B cell (primary cell): ENCODE measurements at regions not wholly inside any gene's neighbourhood (a gene's known extent, or its start where the extent isn't known, plus 50 kb on each side); places are given as distances from the start of the nearest gene placed in this dataset.

Source experiments
- ATAC-seq: fragments of 200-7000 bp; cut with Tn5 transposase; one replicate; pipeline ENCODE4 v1.10.0; 2021; ENCODE audit warnings: low read depth, mild to moderate bottlenecking, moderate number of reproducible peaks, moderate library complexity
- CTCF ChIA-PET: fragments of 350-600 bp; sonication (Branson Sonifier 250); formaldehyde crosslinking; loops from one replicate; lab custom pipeline; 2021; ENCODE audit warnings: antibody characterized with exemption, inconsistent platforms; lab: Charles Lee
- POLR2A ChIA-PET: fragments of 350-600 bp; sonication (Branson Sonifier 250); formaldehyde crosslinking; loops from one replicate; lab custom pipeline; 2021; ENCODE audit warnings: antibody characterized with exemption; lab: Charles Lee
- DNase-seq: peaks from one replicate; pipeline ENCODE4 v3.0.0; 2013
- H2AFZ ChIP-seq: 2 replicates; pipeline ENCODE4 v1.6.1; 2012; ENCODE audit warnings: mild to moderate bottlenecking, low read depth, low read length; ENCODE audit not compliant: insufficient read depth, poor library complexity, severe bottlenecking
- H3K27ac ChIP-seq, 2 donors: 1 replicate in 1 of 2; 2 replicates in 1 of 2; pipeline ENCODE4 v1.5.1; 2012 to 2013; ENCODE audit warnings: low read length in 2 of 2, mild to moderate bottlenecking in 2 of 2, moderate library complexity in 1 of 2
- H3K27me3 ChIP-seq, 4 experiments: fragments of 200-600 bp in 1 of 4; sonication (generic) in 1 of 4; replicated peaks in 1 of 4; 1 replicate in 2 of 4; 2 replicates in 2 of 4; pipeline versions ENCODE4 v1.6.1 to v1.7.0; 2013 to 2016; ENCODE audit warnings: low read length in 3 of 4, mild to moderate bottlenecking in 2 of 4, mixed read lengths in 1 of 4, moderate library complexity in 1 of 4; ENCODE audit not compliant: insufficient read depth in 4 of 4, control insufficient read depth in 3 of 4; ENCODE audit errors: control extremely low read depth in 1 of 4
- H3K36me3 ChIP-seq, 2 experiments: replicated peaks in 1 of 2; 1 replicate in 1 of 2; 2 replicates in 1 of 2; pipeline versions ENCODE4 v1.6.1 to v1.7.1; 2013; ENCODE audit warnings: low read length in 1 of 2; ENCODE audit not compliant: insufficient read depth in 2 of 2, control insufficient read depth in 1 of 2; ENCODE audit errors: control extremely low read depth in 1 of 2, extremely low read depth in 1 of 2
- H3K4me1 ChIP-seq, 2 donors: fragments of 200-600 bp in 1 of 2; sonication (generic) in 1 of 2; 1 replicate in 1 of 2; 2 replicates in 1 of 2; pipeline versions ENCODE4 v1.5.1 to v1.6.1; 2013 to 2017; ENCODE audit warnings: low read length in 2 of 2; ENCODE audit not compliant: control insufficient read depth in 2 of 2, insufficient read depth in 2 of 2
- H3K4me2 ChIP-seq: replicated peaks from 2 replicates; pipeline ENCODE3; 2012; ENCODE audit warnings: mild to moderate bottlenecking, low read depth, low read length; ENCODE audit not compliant: poor library complexity, severe bottlenecking
- H3K4me3 ChIP-seq, 5 experiments: fragments of 200-600 bp in 1 of 5; sonication (generic) in 1 of 5; 1 replicate in 3 of 5; 2 replicates in 2 of 5; pipeline versions ENCODE4 v1.5.1 to v1.7.0; 2011 to 2016; ENCODE audit warnings: low read length in 4 of 5, mild to moderate bottlenecking in 4 of 5, low read depth in 2 of 5, control low read depth in 1 of 5, moderate library complexity in 1 of 5; ENCODE audit not compliant: insufficient read depth in 1 of 5; ENCODE audit errors: control extremely low read depth in 1 of 5, extremely low read depth in 1 of 5
- H3K79me2 ChIP-seq: fragments of 200-600 bp; sonication (generic); one replicate; pipeline ENCODE4 v1.6.0; 2016; ENCODE audit warnings: low read length; ENCODE audit not compliant: control insufficient read depth, insufficient read depth
- H3K9ac ChIP-seq: fragments of 200-600 bp; sonication (generic); 2 replicates; pipeline ENCODE4 v1.6.1; 2017; ENCODE audit warnings: mild to moderate bottlenecking, low read length, moderate library complexity
- H3K9me3 ChIP-seq, 3 donors: one replicate each; pipeline versions ENCODE4 v1.6.1 to v1.7.1; 2013; ENCODE audit warnings: low read length in 2 of 3; ENCODE audit not compliant: control insufficient read depth in 2 of 3, insufficient read depth in 1 of 3; ENCODE audit errors: control extremely low read depth in 1 of 3
- H4K20me1 ChIP-seq: 2 replicates; pipeline ENCODE4 v1.6.0; 2012; ENCODE audit warnings: mild to moderate bottlenecking, low read length; ENCODE audit not compliant: insufficient read depth, control insufficient read depth, poor library complexity, severe bottlenecking
- H3K27ac Mint-ChIP-seq: one replicate; pipeline ENCODE4 v1.8.0; 2021; ENCODE audit warnings: mixed read lengths
- H3K27me3 Mint-ChIP-seq: one replicate; pipeline ENCODE4 v1.8.0; 2021; ENCODE audit warnings: mixed read lengths
- H3K4me1 Mint-ChIP-seq: one replicate; pipeline ENCODE4 v1.8.0; 2021; ENCODE audit warnings: mixed read lengths
- H3K4me3 Mint-ChIP-seq: one replicate; pipeline ENCODE4 v1.8.0; 2021; ENCODE audit warnings: mixed read lengths
- H3K9me3 Mint-ChIP-seq: one replicate; pipeline ENCODE4 v1.8.0; 2022; ENCODE audit warnings: mixed read lengths; ENCODE audit not compliant: insufficient read depth
- EZH2 ChIP-seq: IDR thresholded peaks from 2 replicates; pipeline ENCODE4 v1.6.1; 2012; ENCODE audit warnings: borderline replicate concordance, low read depth, mild to moderate bottlenecking, moderate library complexity, low read length; ENCODE audit not compliant: insufficient read depth, poor library complexity, severe bottlenecking
- whole genome bisulfite sequencing: methylation state at CpG from one replicate; pipeline ENCODE4 v1.1.5; 2013; ENCODE audit warnings: missing lambda C conversion rate; ENCODE audit not compliant: insufficient coverage; 5-methylcytosine and 5-hydroxymethylcytosine counted together
- intact Hi-C: fragments of 100-400 bp; cut with micrococcal nuclease; formaldehyde crosslinking; loops from one replicate; pipeline ENCODE4 v1.10.0; 2022
- TF ChIP-seq, protein P1 (sequence below): fragments of 200-600 bp; IDR thresholded peaks from one replicate; pipeline ENCODE4 v1.8.0; 2022; ENCODE audit warnings: antibody characterized with exemption, mild to moderate bottlenecking

DNA sequence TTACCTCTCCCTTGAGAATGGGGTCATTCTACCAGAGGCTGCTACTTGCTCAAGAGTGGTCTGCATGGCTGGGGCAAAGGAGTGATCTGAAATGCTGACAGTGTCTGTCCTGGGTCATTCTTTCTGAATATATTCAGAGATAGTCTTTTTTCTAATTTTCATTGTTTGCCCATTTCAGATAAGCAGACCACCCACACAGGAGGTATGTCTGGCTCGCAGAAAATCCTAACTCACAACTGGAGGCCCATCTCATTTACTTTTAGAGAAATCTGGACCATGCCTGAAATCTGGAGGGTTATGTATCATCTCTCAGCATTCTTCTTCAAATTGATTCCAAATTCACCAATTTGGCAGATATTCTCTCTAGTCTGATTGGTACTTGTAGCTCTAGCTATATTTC, 227.6 kb downstream of the SEC61B start:
- Histone ChIP-seq H3K4me3 (no peak overlapping the region), H3K9ac (no peak overlapping the region), H3K36me3 (no peaks in the 10 kb centered on the region), H3K4me1 (no peaks in the 10 kb centered on the region), H3K27ac (no peak overlapping the region), H2AFZ (no peak overlapping the region), H3K9me3 (no peaks in the 10 kb centered on the region), H3K4me2 (no peak overlapping the region), H3K27me3 (peaks cover 0 to 7% (median 5%) of the 10 kb centered on the region in 4 experiments), H4K20me1 (no peaks in the 10 kb centered on the region), H3K79me2 (no peaks in the 10 kb centered on the region)
- intact Hi-C loops = no loop called here
- ChIA-PET CTCF (no interaction called here), POLR2A (no interaction called here)
- DNase-seq (no peak), ATAC-seq (no peak)
- WGBS = no CpG with 5 or more reads among the region's 1 CpG
- Mint-ChIP-seq H3K27ac (no peak overlapping the region), H3K9me3 (no peaks in the 10 kb centered on the region), H3K27me3 (peaks cover 12% of the 10 kb centered on the region), H3K4me1 (no peaks in the 10 kb centered on the region), H3K4me3 (no peak overlapping the region)
- TF ChIP-seq, protein P1, sequence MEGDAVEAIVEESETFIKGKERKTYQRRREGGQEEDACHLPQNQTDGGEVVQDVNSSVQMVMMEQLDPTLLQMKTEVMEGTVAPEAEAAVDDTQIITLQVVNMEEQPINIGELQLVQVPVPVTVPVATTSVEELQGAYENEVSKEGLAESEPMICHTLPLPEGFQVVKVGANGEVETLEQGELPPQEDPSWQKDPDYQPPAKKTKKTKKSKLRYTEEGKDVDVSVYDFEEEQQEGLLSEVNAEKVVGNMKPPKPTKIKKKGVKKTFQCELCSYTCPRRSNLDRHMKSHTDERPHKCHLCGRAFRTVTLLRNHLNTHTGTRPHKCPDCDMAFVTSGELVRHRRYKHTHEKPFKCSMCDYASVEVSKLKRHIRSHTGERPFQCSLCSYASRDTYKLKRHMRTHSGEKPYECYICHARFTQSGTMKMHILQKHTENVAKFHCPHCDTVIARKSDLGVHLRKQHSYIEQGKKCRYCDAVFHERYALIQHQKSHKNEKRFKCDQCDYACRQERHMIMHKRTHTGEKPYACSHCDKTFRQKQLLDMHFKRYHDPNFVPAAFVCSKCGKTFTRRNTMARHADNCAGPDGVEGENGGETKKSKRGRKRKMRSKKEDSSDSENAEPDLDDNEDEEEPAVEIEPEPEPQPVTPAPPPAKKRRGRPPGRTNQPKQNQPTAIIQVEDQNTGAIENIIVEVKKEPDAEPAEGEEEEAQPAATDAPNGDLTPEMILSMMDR = no peak
- no peak for TF ChIP-seq EZH2

DNA sequence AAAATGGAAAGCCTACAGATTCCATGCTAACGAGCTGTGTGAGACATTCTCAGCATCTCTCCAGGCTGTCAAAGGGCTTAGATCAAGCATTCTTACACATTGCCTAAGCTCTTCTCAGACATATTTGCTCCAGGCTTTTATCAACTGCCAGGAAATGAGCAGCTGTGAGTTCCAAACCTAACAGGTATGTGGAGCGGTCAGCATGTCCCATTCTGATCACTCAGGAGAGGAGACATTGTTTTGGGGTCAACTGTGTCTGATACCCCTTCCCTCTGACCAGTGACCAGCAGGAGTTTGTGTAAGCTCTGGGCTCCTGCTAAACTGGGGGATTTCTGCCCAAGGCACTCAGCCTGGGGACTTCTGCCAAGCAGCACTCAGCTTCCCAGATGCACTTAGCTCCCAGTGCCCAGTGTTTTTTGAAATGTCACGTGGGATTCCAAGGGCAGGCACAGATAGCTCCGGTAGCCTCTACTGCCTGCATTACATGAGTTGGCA, 229.1 kb downstream of the SEC61B start:
- no peak overlapping the region for H3K9ac ChIP-seq
- Mint-ChIP-seq H3K4me1 (no peaks in the 10 kb centered on the region), H3K27ac (no peak overlapping the region), H3K4me3 (no peak overlapping the region), H3K9me3 (no peaks in the 10 kb centered on the region), H3K27me3 (peaks cover 16% of the 10 kb centered on the region)
- H4K20me1 ChIP-seq = no peaks in the 10 kb centered on the region
- no peaks in the 10 kb centered on the region for H3K79me2 ChIP-seq
- no peaks in the 10 kb centered on the region for H3K9me3 ChIP-seq
- intact Hi-C loops = no loop called here
- ATAC-seq (no peak), DNase-seq (no peak)
- no peaks in the 10 kb centered on the region for H3K4me1 ChIP-seq
- WGBS = 90% methylated on average over 4 of the region's 4 CpGs
- no peak for TF ChIP-seq EZH2
- TF ChIP-seq, protein P1 = no peak
- ChIA-PET POLR2A (no interaction called here), CTCF (no interaction called here)
- no peak overlapping the region for H3K4me2 ChIP-seq
- no peak overlapping the region for H2AFZ ChIP-seq
- no peak overlapping the region for H3K4me3 ChIP-seq
- no peak overlapping the region for H3K27ac ChIP-seq
- peaks cover 0 to 7% (median 1%) of the 10 kb centered on the region in 4 experiments for H3K27me3 ChIP-seq
- no peaks in the 10 kb centered on the region for H3K36me3 ChIP-seq
